ENCODE measurements at regions not wholly inside any gene's neighbourhood (a gene's known extent, or its start where the extent isn't known, plus 50 kb on each side); places are given as distances from the start of the nearest gene placed in this dataset.

GRCh38 chr20:43392561-43392960, 65.1 kb upstream of the SRSF6 start:
- TF ChIP-seq CTCF (IDR thresholded peaks at IDR 0.05) (no peak), ATF2 (CRISPR knock-in tag; IDR thresholded peaks at IDR 0.05; ENCODE audit: borderline replicate concordance, low read depth) (no peak), SP1 (CRISPR knock-in tag; conservative IDR thresholded peaks at IDR 0.05) (no peak), TP53 (CRISPR knock-in tag; IDR thresholded peaks at IDR 0.05) (no peak), ESRRA (CRISPR knock-in tag; IDR thresholded peaks at IDR 0.05; ENCODE audit: borderline replicate concordance) (no peak), PRDM15 (CRISPR knock-in tag; IDR thresholded peaks at IDR 0.05) (no peak), ZBTB21 (CRISPR knock-in tag; IDR thresholded peaks at IDR 0.05; ENCODE audit: borderline replicate concordance) (no peak), MAX (CRISPR knock-in tag; IDR thresholded peaks at IDR 0.05) (no peak), CREM (CRISPR knock-in tag; IDR thresholded peaks at IDR 0.05) (no peak), RELA (CRISPR knock-in tag; IDR thresholded peaks at IDR 0.05; ENCODE audit: borderline replicate concordance) (no peak)

All from WTC11 (cell line).